GM23338 (cell line): ENCODE measurements at regions not wholly inside any gene's neighbourhood (a gene's known extent, or its start where the extent isn't known, plus 50 kb on each side); places are given as distances from the start of the nearest gene placed in this dataset.

ENCODE experiments used
- ATAC-seq: fragments of 200-7000 bp; cut with Tn5 transposase; 3 replicates; pipeline ENCODE4 v1.9.1; 2020
- DNase-seq: peaks from one replicate; pipeline ENCODE4 v3.0.0-alpha.2; 2015; ENCODE audit warnings: low spot score
- H2AFZ ChIP-seq: fragments of 200-600 bp; sonication (generic); 2 replicates; pipeline ENCODE4 v1.8.0; 2016; ENCODE audit warnings: antibody characterized with exemption, mild to moderate bottlenecking, moderate library complexity
- H3F3A ChIP-seq: fragments of 200-600 bp; sonication (generic); replicated peaks from 2 replicates; pipeline ENCODE4 v1.8.0; 2017; ENCODE audit warnings: antibody characterized with exemption, mixed run types, low read depth
- H3K27ac ChIP-seq: fragments of 200-600 bp; sonication (generic); 2 replicates; pipeline ENCODE4 v1.6.1; 2016; ENCODE audit warnings: low read depth
- H3K27me3 ChIP-seq: fragments of 200-600 bp; sonication (generic); 2 replicates; pipeline ENCODE4 v1.8.0; 2016; ENCODE audit warnings: mild to moderate bottlenecking, mixed run types, moderate library complexity; ENCODE audit not compliant: insufficient read depth
- H3K36me3 ChIP-seq: fragments of 200-600 bp; sonication (generic); 2 replicates; pipeline ENCODE4 v1.8.0; 2016; ENCODE audit warnings: mild to moderate bottlenecking; ENCODE audit not compliant: insufficient read depth
- H3K4me1 ChIP-seq: fragments of 200-600 bp; sonication (generic); 2 replicates; pipeline ENCODE4 v1.8.0; 2016; ENCODE audit warnings: mild to moderate bottlenecking, moderate library complexity; ENCODE audit not compliant: insufficient read depth
- H3K4me2 ChIP-seq: fragments of 200-600 bp; sonication (generic); 2 replicates; pipeline ENCODE4 v1.7.1; 2017; ENCODE audit warnings: mixed run types
- H3K4me3 ChIP-seq: fragments of 200-600 bp; sonication (generic); 2 replicates; pipeline ENCODE4 v1.6.1; 2016; ENCODE audit warnings: mixed run types
- H3K79me2 ChIP-seq: fragments of 200-600 bp; sonication (generic); replicated peaks from 2 replicates; pipeline ENCODE4 v1.8.0; 2017; ENCODE audit warnings: mild to moderate bottlenecking; ENCODE audit not compliant: insufficient read depth
- H3K9me2 ChIP-seq: fragments of 200-600 bp; sonication (generic); 2 replicates; pipeline ENCODE4 v1.8.0; 2017; ENCODE audit not compliant: insufficient read depth
- H4K20me1 ChIP-seq: fragments of 200-600 bp; sonication (generic); replicated peaks from 2 replicates; pipeline ENCODE4 v1.8.0; 2017; ENCODE audit warnings: mild to moderate bottlenecking; ENCODE audit not compliant: insufficient read depth
- H3K27ac Mint-ChIP-seq: 2 replicates; pipeline ENCODE4 v1.8.0; 2020; ENCODE audit warnings: inconsistent platforms, mild to moderate bottlenecking, moderate library complexity, mixed read lengths
- H3K27me3 Mint-ChIP-seq: 3 replicates; pipeline ENCODE4 v1.8.0; 2022; ENCODE audit warnings: low read depth, mild to moderate bottlenecking, moderate library complexity, mixed read lengths, inconsistent platforms; ENCODE audit not compliant: insufficient read depth, poor library complexity
- H3K36me3 Mint-ChIP-seq: 3 replicates; pipeline ENCODE4 v1.8.0; 2021; ENCODE audit warnings: low read depth, mild to moderate bottlenecking, inconsistent platforms, moderate library complexity, mixed read lengths
- H3K4me1 Mint-ChIP-seq: 3 replicates; pipeline ENCODE4 v1.8.0; 2020; ENCODE audit warnings: mild to moderate bottlenecking, inconsistent platforms, mixed read lengths
- H3K4me3 Mint-ChIP-seq: 3 replicates; pipeline ENCODE4 v1.8.0; 2021; ENCODE audit warnings: moderate library complexity, mild to moderate bottlenecking, inconsistent platforms, mixed read lengths
- H3K9me3 Mint-ChIP-seq: 3 replicates; pipeline ENCODE4 v1.8.0; 2020; ENCODE audit warnings: moderate library complexity, mild to moderate bottlenecking, inconsistent platforms, mixed read lengths
- CTCF ChIP-seq, 2 experiments: fragments of 200-600 bp in 1 of 2; sonication (generic) in 1 of 2; conservative IDR thresholded peaks; 2 replicates each; pipeline versions ENCODE4 v1.5.1 to v1.6.1; 2016 to 2017; ENCODE audit warnings: antibody characterized with exemption in 2 of 2, low read depth in 2 of 2, mild to moderate bottlenecking in 2 of 2, moderate library complexity in 1 of 2
- EZH2phosphoT487 ChIP-seq: fragments of 200-600 bp; sonication (generic); IDR thresholded peaks from one replicate; pipeline ENCODE4 v1.8.1; 2018; ENCODE audit warnings: antibody characterized with exemption; ENCODE audit not compliant: unreplicated experiment
- JUNB ChIP-seq: IDR thresholded peaks from one replicate; pipeline ENCODE4 v1.6.1; 2016; ENCODE audit warnings: antibody characterized with exemption; ENCODE audit not compliant: unreplicated experiment
- NANOG ChIP-seq: IDR thresholded peaks from 2 replicates; pipeline ENCODE4 v1.6.1; 2016; ENCODE audit warnings: antibody characterized with exemption, borderline replicate concordance
- STAT1 ChIP-seq: IDR thresholded peaks from one replicate; pipeline ENCODE4 v1.6.1; 2016; ENCODE audit warnings: antibody characterized with exemption; ENCODE audit not compliant: unreplicated experiment
- ZNF462 ChIP-seq: fragments of 250-450 bp; sonication (Bioruptor Pico); IDR thresholded peaks from 2 replicates; pipeline ENCODE4 v1.5.0; 2020; ENCODE audit warnings: mild to moderate bottlenecking, moderate library complexity

GRCh38 chr2:59922450-59922849, 631.0 kb downstream of the BCL11A start:
- no peaks in the 10 kb centered on the region for H3K27me3 Mint-ChIP-seq
- Histone ChIP-seq H3K4me3 (no peak overlapping the region), H3K79me2 (no peaks in the 10 kb centered on the region), H3K36me3 (no peaks in the 10 kb centered on the region), H2AFZ (no peak overlapping the region), H3F3A (no peaks in the 10 kb centered on the region), H3K27me3 (no peaks in the 10 kb centered on the region), H4K20me1 (no peaks in the 10 kb centered on the region), H3K27ac (no peak overlapping the region), H3K4me1 (peaks cover 6% of the 10 kb centered on the region; the same call in 1 of the 2 replicates), H3K4me2 (no peak overlapping the region), H3K9me2 (peaks cover 6% of the 10 kb centered on the region; the same call in 1 of the 2 replicates)
- H3K27ac Mint-ChIP-seq = no peak overlapping the region
- TF ChIP-seq NANOG = no peak
- H3K36me3 Mint-ChIP-seq = no peaks in the 10 kb centered on the region
- no peaks in the 10 kb centered on the region for H3K9me3 Mint-ChIP-seq
- ATAC-seq (no peak), DNase-seq (no peak)
- H3K4me3 Mint-ChIP-seq = no peak overlapping the region
- H3K4me1 Mint-ChIP-seq = peaks cover 25% of the 10 kb centered on the region

- Mint-ChIP-seq H3K27ac (no peak overlapping the region), H3K36me3 (no peaks in the 10 kb centered on the region), H3K4me1 (peaks cover 25% of the 10 kb centered on the region), H3K9me3 (no peaks in the 10 kb centered on the region), H3K27me3 (peaks cover 3% of the 10 kb centered on the region), H3K4me3 (no peak overlapping the region)
- Histone ChIP-seq H3K36me3 (no peaks in the 10 kb centered on the region), H3K79me2 (no peaks in the 10 kb centered on the region), H3F3A (no peaks in the 10 kb centered on the region), H3K27ac (no peak overlapping the region), H3K4me1 (peaks cover 6% of the 10 kb centered on the region; the same call in 1 of the 2 replicates), H3K4me2 (no peak overlapping the region), H4K20me1 (no peaks in the 10 kb centered on the region), H3K27me3 (no peaks in the 10 kb centered on the region), H3K4me3 (no peak overlapping the region), H2AFZ (no peak overlapping the region), H3K9me2 (peaks cover 4% of the 10 kb centered on the region; the same call in 1 of the 2 replicates)
- TF ChIP-seq ZNF462 (CRISPR knock-in tag) (no peak), CTCF (conservative IDR thresholded peaks at IDR 0.05; ENCODE audit: low read depth in 2 of 2) (no peak), JUNB (no peak), EZH2phosphoT487 (no peak), STAT1 (no peak), NANOG (no peak)
- no peak for DNase-seq
- ATAC-seq = no peak
Measured at GRCh38 chr2:59921743-59922142, 631.7 kb downstream of the BCL11A start.
